RWPE1 (cell line): ENCODE measurements at regions not wholly inside any gene's neighbourhood (a gene's known extent, or its start where the extent isn't known, plus 50 kb on each side); places are given as distances from the start of the nearest gene placed in this dataset.
A peak's percentile ranks its signal among the peaks of the same experiment; 100 is the strongest.

Experiments used
- CTCF ChIA-PET: fragments of 350-600 bp; sonication (Branson Sonifier 250); formaldehyde crosslinking; extraction: SDS; loops from one replicate; lab custom pipeline; 2021; lab: Yijun Ruan, JAX
- POLR2A ChIA-PET: fragments of 400-600 bp; formaldehyde crosslinking; extraction: SDS; loops from one replicate; lab custom pipeline; 2020; ENCODE audit warnings: antibody characterized with exemption; ENCODE audit not compliant: low non-redundant PET; lab: Yijun Ruan, JAX
- DNase-seq: peaks from one replicate; pipeline ENCODE4 v3.0.0; 2012; ENCODE audit warnings: low spot score
- H3K27ac ChIP-seq: fragments of 450-650 bp; 2 replicates; pipeline ENCODE4 v1.5.1; 2017
- TF ChIP-seq, protein P1 (sequence below): fragments of 450-650 bp; conservative IDR thresholded peaks from 2 replicates; pipeline ENCODE4 v1.5.1; 2017; ENCODE audit warnings: low read depth, mild to moderate bottlenecking

DNA sequence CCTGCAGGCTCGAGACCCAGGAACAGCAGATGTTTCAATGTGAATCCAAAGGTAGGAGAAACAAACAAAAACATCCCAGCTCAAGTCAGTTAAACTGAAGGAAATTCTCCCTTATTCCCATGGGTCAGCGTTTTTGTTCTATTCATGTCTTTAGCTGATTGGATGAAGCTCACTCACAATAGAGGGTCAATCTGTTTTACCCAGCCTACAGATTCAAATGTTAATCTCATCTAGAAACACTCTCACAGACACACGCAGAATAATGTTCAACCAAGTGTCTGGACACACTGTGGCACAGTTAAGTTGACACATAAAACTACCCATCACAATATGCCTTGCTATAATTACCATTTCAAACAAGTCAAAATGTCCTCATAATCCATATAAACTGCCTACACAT lies 180.6 kb upstream of the CDH8 start:
- POLR2A ChIA-PET = no interaction called here
- CTCF ChIA-PET = no interaction called here
- no peak for DNase-seq
- H3K27ac ChIP-seq = no peak overlapping the region
- TF ChIP-seq, protein P1, sequence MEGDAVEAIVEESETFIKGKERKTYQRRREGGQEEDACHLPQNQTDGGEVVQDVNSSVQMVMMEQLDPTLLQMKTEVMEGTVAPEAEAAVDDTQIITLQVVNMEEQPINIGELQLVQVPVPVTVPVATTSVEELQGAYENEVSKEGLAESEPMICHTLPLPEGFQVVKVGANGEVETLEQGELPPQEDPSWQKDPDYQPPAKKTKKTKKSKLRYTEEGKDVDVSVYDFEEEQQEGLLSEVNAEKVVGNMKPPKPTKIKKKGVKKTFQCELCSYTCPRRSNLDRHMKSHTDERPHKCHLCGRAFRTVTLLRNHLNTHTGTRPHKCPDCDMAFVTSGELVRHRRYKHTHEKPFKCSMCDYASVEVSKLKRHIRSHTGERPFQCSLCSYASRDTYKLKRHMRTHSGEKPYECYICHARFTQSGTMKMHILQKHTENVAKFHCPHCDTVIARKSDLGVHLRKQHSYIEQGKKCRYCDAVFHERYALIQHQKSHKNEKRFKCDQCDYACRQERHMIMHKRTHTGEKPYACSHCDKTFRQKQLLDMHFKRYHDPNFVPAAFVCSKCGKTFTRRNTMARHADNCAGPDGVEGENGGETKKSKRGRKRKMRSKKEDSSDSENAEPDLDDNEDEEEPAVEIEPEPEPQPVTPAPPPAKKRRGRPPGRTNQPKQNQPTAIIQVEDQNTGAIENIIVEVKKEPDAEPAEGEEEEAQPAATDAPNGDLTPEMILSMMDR = no peak

DNA sequence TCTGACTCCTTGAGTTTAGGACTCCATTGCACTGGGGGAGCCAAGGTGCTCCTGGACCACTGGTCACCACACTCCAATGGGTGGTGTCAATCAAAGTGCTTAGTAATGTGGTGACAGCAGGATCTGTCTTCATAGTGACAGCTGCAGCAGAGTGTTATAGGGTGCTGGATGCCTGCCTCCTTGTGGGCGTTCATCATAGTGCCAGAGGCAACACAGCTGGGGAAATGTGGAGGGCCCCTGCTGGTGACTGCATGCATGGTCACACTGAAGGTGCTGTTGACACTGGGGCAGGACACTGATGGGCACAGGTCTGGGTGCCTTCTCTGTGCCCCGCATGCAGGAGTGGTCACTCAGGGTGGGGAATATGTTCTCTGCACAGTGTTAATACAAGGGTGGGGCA lies 177.5 kb upstream of the CDH8 start:
- DNase-seq = no peak
- ChIA-PET POLR2A (no interaction called here), CTCF (interaction anchor here (0.5 kb wide), 1 partner anchor 1248 kb away, joined by 3 read pairs; no protein-coding TSS in a partner anchor)
- TF ChIP-seq, protein P1 = no peak
- H3K27ac ChIP-seq = no peak overlapping the region

DNA sequence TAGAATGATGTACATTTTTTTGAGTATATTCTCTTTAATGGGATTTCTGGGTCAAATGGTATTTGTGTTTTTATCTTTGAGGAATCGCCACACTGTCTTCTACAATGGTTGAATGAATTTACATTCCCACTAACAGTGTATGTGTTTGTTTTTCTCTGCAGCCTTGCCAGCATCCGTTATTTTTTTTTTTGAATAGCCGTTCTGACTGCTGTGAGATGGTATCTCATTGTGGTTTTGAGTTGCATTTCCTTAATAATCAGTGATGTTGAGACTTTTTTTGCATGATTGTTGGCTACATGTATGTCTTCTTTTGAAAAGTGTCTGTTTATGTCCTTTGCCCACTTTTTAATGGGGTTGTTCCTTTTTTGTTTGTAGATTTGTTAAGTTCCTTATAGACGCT lies 172.7 kb upstream of the CDH8 start:
- CTCF ChIA-PET = no interaction called here
- POLR2A ChIA-PET = no interaction called here

DNA sequence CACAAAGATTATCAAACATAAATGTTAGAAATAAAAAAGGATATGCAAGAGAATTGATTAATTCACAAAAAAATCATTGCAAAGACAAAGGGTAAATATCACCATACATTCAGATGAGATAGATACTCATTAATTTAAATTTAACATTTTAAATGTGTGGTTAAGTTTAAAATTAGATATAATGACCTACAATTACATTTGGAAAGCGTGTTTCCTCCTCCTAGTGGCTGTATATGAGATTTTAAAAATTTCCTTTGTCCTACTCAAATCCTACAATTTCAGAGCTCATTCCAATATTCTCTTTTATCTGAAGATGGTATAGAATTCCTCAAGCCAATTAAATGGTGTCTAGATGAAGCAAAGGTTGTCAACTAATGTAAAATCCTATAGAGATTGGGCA lies 169.2 kb upstream of the CDH8 start:
- ChIA-PET CTCF (interaction anchor here (0.6 kb wide), 1 partner anchor 18 kb away, joined by 4 read pairs; no protein-coding TSS in a partner anchor), POLR2A (no interaction called here)
- no peak overlapping the region for H3K27ac ChIP-seq
- no peak for DNase-seq
- TF ChIP-seq, protein P1 = no peak

More for the DNA sequence above, 172.7 kb upstream of the CDH8 start:
- TF ChIP-seq, protein P1 = no peak
- DNase-seq = no peak
- H3K27ac ChIP-seq = no peak overlapping the region

DNA sequence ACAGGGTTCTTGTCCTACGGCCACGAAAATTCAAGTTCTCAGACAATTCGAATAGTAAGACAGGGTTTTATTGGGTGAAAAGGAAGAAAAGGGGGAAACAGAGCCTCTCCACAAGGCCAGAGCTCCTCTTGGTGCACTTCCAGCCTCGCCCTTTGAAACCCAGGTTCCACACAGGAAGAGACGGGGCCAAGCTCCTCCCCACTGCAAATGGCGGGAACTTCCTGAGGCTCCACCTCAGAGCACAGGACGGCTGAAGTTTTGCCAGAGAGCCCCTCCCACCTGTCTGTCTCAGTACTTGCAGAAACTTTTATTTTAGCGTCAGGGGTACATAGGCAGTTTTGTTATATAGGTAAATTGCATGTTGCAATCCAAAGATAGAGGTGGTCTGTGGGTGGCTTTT lies 165.7 kb upstream of the CDH8 start:
- TF ChIP-seq, protein P1 = no peak
- ChIA-PET POLR2A (no interaction called here), CTCF (interaction anchor here (0.7 kb wide), 1 partner anchor 828 kb away, joined by 4 read pairs; no protein-coding TSS in a partner anchor)
- no peak for DNase-seq
- H3K27ac ChIP-seq = no peak overlapping the region

DNA sequence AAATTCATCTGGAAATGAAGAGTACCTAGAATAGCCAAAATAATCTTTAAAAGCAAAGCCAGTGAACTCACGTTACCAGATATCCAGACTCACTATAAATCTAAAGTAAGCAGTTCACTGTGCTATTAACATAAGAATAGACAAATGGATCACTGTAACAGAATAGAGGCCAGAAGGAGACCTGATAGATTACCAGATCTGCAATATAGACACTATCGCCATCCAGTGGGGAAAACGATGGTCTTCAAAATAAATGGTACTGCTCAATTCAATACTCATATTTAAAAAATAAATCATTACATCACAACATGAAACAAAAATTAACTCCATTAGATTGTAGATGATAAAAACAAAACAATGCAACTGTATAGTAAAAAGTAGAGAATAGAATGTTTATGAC lies 158.6 kb upstream of the CDH8 start:
- ChIA-PET CTCF (no interaction called here), POLR2A (no interaction called here)
- DNase-seq = peak; percentile 11
- no peak overlapping the region for H3K27ac ChIP-seq
- TF ChIP-seq, protein P1 = no peak
